ENCODE measurements at regions not wholly inside any gene's neighbourhood (a gene's known extent, or its start where the extent isn't known, plus 50 kb on each side); places are given as distances from the start of the nearest gene placed in this dataset.
"Not testable (repeated sequence)": the region's sequence is repeated elsewhere in the genome, so short reads cannot be mapped to it uniquely, and the experiment has no call there.

GRCh38 chr4:12966726-12967125 lies 517.4 kb downstream of the RAB28 start:
- ChIA-PET POLR2A (no interaction called here), CTCF (interaction anchor here (0.7 kb wide), 1 partner anchor 43 kb away, joined by 4 read pairs; no protein-coding TSS in a partner anchor)

- POLR2A ChIA-PET, result no interaction called here
- CTCF ChIA-PET, result no interaction called here
Measured at GRCh38 chr4:12965334-12965733, 518.8 kb downstream of the RAB28 start.

- POLR2A ChIA-PET, result no interaction called here
Measured at GRCh38 chr4:12963912-12964311, 520.2 kb downstream of the RAB28 start.

GRCh38 chr4:12963291-12963690 lies 520.8 kb downstream of the RAB28 start:
- ChIA-PET POLR2A (no interaction called here), CTCF (no interaction called here)

More at GRCh38 chr4:12963912-12964311, 520.2 kb downstream of the RAB28 start:
- CTCF ChIA-PET, result no interaction called here

- POLR2A ChIA-PET, result no interaction called here
- CTCF ChIA-PET, result no interaction called here
Measured at GRCh38 chr4:12961713-12962112, 522.4 kb downstream of the RAB28 start.

GRCh38 chr4:12958436-12958835 lies 525.7 kb downstream of the RAB28 start:
- CTCF ChIA-PET, result no interaction called here
- POLR2A ChIA-PET, result no interaction called here

GRCh38 chr4:12957108-12957507 lies 527.0 kb downstream of the RAB28 start:
- CTCF ChIA-PET, result no interaction called here
- POLR2A ChIA-PET, result no interaction called here

GRCh38 chr4:12956026-12956425 lies 528.1 kb downstream of the RAB28 start:
- ChIA-PET CTCF (no interaction called here), POLR2A (no interaction called here)

GRCh38 chr4:12949719-12950490 lies 534.2 kb downstream of the RAB28 start:
- ChIA-PET POLR2A (no interaction called here), CTCF (no interaction called here)

GRCh38 chr4:12943069-12943468 lies 541.1 kb downstream of the RAB28 start:
- CTCF ChIA-PET, result no interaction called here
- POLR2A ChIA-PET, result no interaction called here

GRCh38 chr4:12933760-12934221 lies 550.3 kb downstream of the RAB28 start:
- POLR2A ChIA-PET, result no interaction called here
- CTCF ChIA-PET, result no interaction called here

- ChIA-PET CTCF (no interaction called here), POLR2A (no interaction called here)
Measured at GRCh38 chr4:12932203-12932788, 551.8 kb downstream of the RAB28 start.

GRCh38 chr4:12929784-12930183 lies 554.4 kb downstream of the RAB28 start:
- ChIA-PET POLR2A (no interaction called here), CTCF (no interaction called here)

- ChIA-PET POLR2A (no interaction called here), CTCF (no interaction called here)
Measured at GRCh38 chr4:12928751-12929150, 555.4 kb downstream of the RAB28 start.

- CTCF ChIA-PET, result no interaction called here
- POLR2A ChIA-PET, result no interaction called here
Measured at GRCh38 chr4:12926189-12927066, 557.7 kb downstream of the RAB28 start.

- ChIA-PET CTCF (interaction anchor here (0.5 kb wide), 1 partner anchor 181 kb away, joined by 6 read pairs; no protein-coding TSS in a partner anchor), POLR2A (no interaction called here)
Measured at GRCh38 chr4:12924728-12925320, 559.3 kb downstream of the RAB28 start.

- ChIA-PET CTCF (interaction anchor here (0.6 kb wide), 1 partner anchor 43 kb away, joined by 4 read pairs; no protein-coding TSS in a partner anchor), POLR2A (no interaction called here)
Measured at GRCh38 chr4:12924253-12924652, 559.9 kb downstream of the RAB28 start.

- ChIA-PET POLR2A (no interaction called here), CTCF (no interaction called here)
Measured at GRCh38 chr4:12912896-12913418, 571.2 kb downstream of the RAB28 start.

- POLR2A ChIA-PET, result no interaction called here
- CTCF ChIA-PET, result no interaction called here
Measured at GRCh38 chr4:12911750-12912358, 572.3 kb downstream of the RAB28 start.

- POLR2A ChIA-PET, CTCF ChIA-PET: not testable (repeated sequence)
Measured at GRCh38 chr4:12903640-12904039, 580.5 kb downstream of the RAB28 start.

Measured in activated CD8-positive, alpha-beta memory T cell treated with anti-CD3 and anti-CD28 coated beads for 36 hours (primary cell).